ENCODE measurements at regions not wholly inside any gene's neighbourhood (a gene's known extent, or its start where the extent isn't known, plus 50 kb on each side); places are given as distances from the start of the nearest gene placed in this dataset.

- TF ChIP-seq, protein P1, sequence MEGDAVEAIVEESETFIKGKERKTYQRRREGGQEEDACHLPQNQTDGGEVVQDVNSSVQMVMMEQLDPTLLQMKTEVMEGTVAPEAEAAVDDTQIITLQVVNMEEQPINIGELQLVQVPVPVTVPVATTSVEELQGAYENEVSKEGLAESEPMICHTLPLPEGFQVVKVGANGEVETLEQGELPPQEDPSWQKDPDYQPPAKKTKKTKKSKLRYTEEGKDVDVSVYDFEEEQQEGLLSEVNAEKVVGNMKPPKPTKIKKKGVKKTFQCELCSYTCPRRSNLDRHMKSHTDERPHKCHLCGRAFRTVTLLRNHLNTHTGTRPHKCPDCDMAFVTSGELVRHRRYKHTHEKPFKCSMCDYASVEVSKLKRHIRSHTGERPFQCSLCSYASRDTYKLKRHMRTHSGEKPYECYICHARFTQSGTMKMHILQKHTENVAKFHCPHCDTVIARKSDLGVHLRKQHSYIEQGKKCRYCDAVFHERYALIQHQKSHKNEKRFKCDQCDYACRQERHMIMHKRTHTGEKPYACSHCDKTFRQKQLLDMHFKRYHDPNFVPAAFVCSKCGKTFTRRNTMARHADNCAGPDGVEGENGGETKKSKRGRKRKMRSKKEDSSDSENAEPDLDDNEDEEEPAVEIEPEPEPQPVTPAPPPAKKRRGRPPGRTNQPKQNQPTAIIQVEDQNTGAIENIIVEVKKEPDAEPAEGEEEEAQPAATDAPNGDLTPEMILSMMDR (IDR thresholded peaks at IDR 0.05; ENCODE audit: control extremely low read depth in 1 of 3, insufficient read depth in 1 of 3, low read depth in 1 of 3, low read length in 3 of 3) = no peak
- TF ChIP-seq SUZ12 (IDR thresholded peaks at IDR 0.05; ENCODE audit: low read length) = no peak
- no peak for TF ChIP-seq EZH2 (IDR thresholded peaks at IDR 0.05; ENCODE audit: low read depth, low read length, severe bottlenecking)
- TF ChIP-seq GABPA (IDR thresholded peaks at IDR 0.05; ENCODE audit: borderline replicate concordance, insufficient read depth, low read length) = no peak
- no peak for TF ChIP-seq CHD7 (IDR thresholded peaks at IDR 0.05; ENCODE audit: insufficient replicate concordance, low read length)
- TF ChIP-seq POLR2A (IDR thresholded peaks at IDR 0.05; ENCODE audit: control extremely low read depth in 1 of 2, low read depth in 2 of 2, low read length in 2 of 2) = no peak
- no peak for TF ChIP-seq RXRA (IDR thresholded peaks at IDR 0.05; ENCODE audit: insufficient read depth, low read depth, low read length)
- no peak for TF ChIP-seq RFX5 (IDR thresholded peaks at IDR 0.05; ENCODE audit: borderline replicate concordance, low read depth, low read length)
These were observed 96.5 kb upstream of the CREB5 start for GRCh38 chr7:28315565-28316410.

Data from H1 (cell line).